ENCODE measurements at regions not wholly inside any gene's neighbourhood (a gene's known extent, or its start where the extent isn't known, plus 50 kb on each side); places are given as distances from the start of the nearest gene placed in this dataset.
"Not testable (repeated sequence)": the region's sequence is repeated elsewhere in the genome, so short reads cannot be mapped to it uniquely, and the experiment has no call there.

DNA sequence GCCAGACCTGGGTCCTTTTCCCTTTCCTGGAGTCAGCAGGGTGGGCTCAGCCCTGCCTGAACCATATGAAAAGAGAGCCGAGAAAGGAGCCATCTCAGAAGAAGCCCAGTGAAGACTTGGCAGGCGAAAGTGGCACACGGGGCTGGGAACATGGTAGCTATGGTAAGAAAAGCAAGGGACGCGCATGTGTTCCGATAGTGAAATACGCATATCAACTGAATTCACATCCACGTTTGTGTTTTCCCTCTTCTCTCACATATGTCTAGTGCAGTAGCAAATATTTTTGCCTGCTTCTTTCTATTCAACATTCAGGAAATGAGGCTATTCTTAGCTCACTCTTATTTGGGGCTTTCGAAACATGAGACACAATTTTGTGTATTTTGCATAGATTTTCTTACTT, 54.1 kb upstream of the PEG3 start:
- ATAC-seq (no peak), DNase-seq (no peak)
- intact Hi-C loops (cut with micrococcal nuclease): no loop called here

DNA sequence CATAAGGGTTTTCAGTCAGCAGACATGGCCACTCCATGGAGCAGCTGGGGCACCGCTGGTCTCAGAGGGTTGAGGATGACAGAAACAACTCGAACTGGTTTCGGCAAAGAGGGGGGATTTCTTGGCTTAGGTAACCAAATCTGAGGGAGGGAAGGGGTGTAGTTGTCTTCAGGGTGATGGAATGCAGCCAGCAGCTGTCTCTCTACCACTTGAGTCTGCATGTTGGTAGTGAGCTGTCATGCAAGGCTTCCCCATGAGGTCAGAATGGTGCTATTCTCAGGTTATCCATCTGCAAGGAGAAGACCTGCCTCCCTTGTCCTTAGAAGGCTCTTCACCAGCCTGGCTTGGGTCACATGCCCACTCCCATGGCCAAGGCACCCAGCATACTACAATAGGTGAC, 55.6 kb upstream of the PEG3 start:
- no peak for DNase-seq

GRCh38 chr19:56899943-56900342, 59.4 kb upstream of the PEG3 start:
- ATAC-seq (no peak), DNase-seq (no peak)
- intact Hi-C loops (cut with micrococcal nuclease): no loop called here

More for the DNA sequence above, 55.6 kb upstream of the PEG3 start:
- no peak for ATAC-seq
- intact Hi-C loops (cut with micrococcal nuclease): no loop called here

DNA sequence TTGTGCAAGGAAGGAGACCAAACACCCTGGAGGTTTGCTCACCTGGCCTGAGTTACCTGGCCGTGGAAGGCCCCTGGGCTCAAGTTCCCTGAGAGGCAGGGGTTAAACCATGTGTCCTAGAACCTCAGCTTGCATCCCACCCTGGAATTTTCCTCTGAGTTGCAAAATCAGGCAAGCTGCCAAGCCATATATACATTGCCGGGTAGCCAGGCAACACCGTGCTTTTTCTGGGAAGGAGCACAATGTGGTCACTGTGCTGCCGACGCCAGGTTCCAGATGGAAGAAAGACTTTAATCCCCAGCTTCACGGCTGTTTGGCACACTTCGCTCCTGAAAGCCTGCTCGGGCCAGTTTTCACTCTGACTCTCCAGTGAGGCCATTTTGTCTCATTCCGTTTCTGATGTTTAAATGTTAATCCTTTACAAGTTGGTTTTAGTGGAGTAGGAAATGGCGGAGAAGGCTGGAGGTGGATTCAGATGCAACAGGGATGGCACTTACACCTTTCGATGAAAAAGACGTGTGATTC, 60.1 kb upstream of the PEG3 start:
- ATAC-seq: no peak
- no peak for DNase-seq
- intact Hi-C loops (cut with micrococcal nuclease): no loop called here

GRCh38 chr19:56905631-56906150, 65.2 kb upstream of the PEG3 start:
- intact Hi-C loops (cut with micrococcal nuclease): no loop called here
- ATAC-seq: no peak
- DNase-seq: no peak

GRCh38 chr19:56912401-56913112, 72.0 kb upstream of the PEG3 start:
- DNase-seq (no peak), ATAC-seq (no peak)

GRCh38 chr19:56913113-56913455, 72.6 kb upstream of the PEG3 start:
- intact Hi-C loops (cut with micrococcal nuclease); DNase-seq; ATAC-seq: not testable (repeated sequence)

More at GRCh38 chr19:56912401-56913112, 72.0 kb upstream of the PEG3 start:
- intact Hi-C loops (cut with micrococcal nuclease): no loop called here

- intact Hi-C loops (cut with micrococcal nuclease): no loop called here
- no peak for ATAC-seq
- no peak for DNase-seq
These were observed 76.0 kb upstream of the PEG3 start for GRCh38 chr19:56916528-56916927.

- intact Hi-C loops (cut with micrococcal nuclease): no loop called here
- no peak for DNase-seq
- no peak for ATAC-seq
These were observed 77.0 kb upstream of the PEG3 start for GRCh38 chr19:56917529-56917928.

- intact Hi-C loops (cut with micrococcal nuclease): no loop called here
- ATAC-seq (no peak), DNase-seq (no peak)
These were observed 77.5 kb upstream of the PEG3 start for GRCh38 chr19:56917998-56918397.

DNA sequence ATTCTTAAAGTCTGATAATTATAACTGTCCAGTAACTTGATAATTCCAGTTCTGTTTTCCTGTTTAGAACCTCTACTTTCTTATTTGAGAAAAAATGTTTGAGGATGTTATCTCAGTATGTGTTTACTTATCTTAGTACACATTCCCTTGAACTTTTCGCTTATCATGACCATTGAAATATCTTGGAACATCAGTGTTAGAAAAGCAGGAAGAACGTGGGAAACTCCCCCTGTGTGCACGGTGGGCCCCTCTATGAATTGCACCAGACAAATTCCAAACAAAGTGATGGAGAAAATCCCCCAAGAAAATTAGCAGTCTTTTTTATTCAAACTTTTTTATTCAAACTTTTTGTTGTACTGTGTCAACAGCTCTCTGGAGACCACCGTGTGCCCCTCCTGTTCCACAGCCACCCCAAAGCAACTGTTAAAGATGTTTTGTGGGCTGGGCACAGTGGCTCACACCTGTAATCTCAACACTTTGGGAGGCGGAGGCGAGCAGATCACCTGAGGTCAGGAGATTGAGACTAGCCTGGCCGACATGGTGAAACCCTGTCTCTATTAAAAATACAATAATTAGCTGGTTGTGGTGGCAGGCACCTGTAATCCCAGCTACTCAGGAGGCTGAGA, 78.3 kb upstream of the PEG3 start:
- ATAC-seq (no peak), DNase-seq (no peak)
- intact Hi-C loops (cut with micrococcal nuclease): no loop called here

GRCh38 chr19:56919308-56919995, 78.9 kb upstream of the PEG3 start:
- intact Hi-C loops (cut with micrococcal nuclease): no loop called here
- ATAC-seq: no peak
- no peak for DNase-seq

DNA sequence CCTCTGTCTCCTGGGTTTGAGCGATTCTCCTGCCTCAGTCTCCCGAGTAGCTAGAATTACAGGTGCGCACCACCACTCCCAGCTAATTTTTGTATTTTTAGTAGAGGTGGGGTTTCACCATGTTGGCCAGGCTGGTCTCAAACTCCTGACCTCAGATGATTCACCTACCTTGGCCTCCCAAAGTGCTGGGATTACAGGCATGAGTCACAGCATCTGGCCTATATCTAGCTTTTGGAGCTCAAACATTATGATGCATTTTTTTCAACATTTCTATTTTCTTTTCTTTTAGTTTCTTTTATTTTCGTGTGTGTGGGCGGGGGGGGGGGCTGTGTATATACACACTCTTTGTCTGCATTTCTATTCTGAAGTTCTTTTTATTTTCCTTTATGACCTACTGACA, 85.6 kb upstream of the PEG3 start:
- intact Hi-C loops (cut with micrococcal nuclease); DNase-seq; ATAC-seq: not testable (repeated sequence)

DNA sequence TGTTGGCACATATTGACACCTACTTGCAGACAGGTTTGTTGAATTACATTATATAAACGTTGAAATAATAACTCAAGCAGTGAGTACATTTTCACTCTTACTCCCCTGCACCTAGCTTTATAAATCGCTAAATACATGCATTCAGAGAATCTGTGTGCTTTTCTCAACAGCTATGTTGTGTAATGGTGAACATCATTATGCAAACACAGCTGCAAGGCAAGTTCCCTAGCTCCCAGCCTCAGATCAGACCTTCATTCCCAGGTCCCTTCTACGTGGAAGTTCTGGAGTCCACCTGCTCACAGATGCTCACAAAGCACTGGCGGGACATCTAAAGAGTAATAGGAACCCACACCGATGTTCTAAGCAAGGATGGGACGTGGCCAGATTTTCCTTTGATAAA, 86.8 kb upstream of the PEG3 start:
- no peak for DNase-seq
- ATAC-seq: no peak
- intact Hi-C loops (cut with micrococcal nuclease): no loop called here

GRCh38 chr19:56927791-56928207, 87.3 kb upstream of the PEG3 start:
- DNase-seq (no peak), ATAC-seq (no peak)
- intact Hi-C loops (cut with micrococcal nuclease): no loop called here

DNA sequence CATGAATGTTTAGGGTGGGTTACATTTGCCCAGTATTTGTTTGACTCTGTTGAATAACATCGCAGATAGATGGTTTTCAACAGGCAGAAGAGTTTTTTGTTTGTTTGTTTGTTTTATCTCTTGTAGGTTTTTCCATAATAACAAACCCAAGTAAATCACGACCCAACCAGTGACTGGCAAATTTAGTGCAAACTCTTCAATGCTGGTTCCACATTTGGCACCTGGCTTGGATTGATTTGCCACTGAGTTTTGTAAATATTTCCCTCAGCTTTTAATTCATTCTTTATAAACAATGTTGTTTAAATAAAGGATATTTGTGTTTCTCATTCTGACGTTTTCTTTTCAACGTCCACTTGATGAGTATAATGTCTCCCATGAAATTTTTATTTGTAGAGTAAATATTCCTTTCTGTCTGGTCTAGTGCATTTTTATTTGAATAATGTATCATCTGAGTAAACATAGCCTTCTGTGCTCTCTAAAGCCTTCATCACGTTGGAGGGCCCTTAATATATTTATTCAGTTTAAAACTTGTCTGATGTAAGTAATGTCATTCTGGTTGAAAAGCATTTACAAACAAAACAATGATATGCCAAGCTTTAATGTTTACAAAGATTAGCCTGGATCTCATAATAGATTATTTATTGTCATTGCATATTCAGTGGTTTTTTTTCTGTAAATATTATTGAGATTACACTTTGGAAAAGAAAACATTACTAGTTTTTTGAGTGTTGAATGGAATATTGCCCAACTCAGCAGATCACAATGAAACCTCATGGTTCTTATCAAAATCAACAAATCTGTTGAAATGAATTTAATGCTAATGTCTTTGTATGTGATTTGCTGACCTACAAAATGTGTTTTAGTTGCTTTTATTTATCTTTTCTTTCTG, 90.4 kb upstream of the PEG3 start:
- ATAC-seq: no peak
- no peak for DNase-seq
- intact Hi-C loops (cut with micrococcal nuclease): no loop called here

DNA sequence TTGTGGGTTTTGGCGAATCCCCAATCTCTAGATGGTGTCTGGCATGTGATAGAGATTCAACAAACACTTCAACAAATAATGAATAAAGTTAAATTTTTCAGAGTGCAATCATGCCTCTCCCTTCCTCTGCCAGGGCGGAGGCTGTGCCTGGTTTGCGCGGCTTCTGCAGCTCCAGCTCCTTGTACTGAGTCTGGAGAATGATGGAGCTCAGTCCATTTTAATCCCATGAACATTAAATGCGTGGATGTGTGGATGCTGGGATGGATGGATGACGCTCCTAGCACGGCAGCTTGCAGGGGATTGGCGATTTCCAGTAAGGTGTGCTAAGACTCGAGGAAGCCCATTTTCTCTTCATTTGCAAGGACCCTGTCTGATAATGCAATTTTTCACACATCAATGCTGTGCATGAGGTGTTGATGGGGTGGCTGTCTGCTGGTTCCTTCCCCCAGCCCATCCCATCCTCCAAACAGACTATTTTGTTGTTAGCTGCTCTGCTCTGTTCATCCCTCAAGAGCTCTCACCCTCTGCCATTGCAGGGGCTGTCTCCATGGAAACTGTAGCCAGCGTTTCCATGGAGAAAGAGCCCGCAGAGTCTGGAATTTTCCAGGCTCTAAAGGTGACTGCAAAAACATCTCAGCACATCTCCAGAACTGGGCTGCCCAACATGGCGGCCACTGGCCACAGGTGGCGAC, 92.6 kb upstream of the PEG3 start:
- ATAC-seq (no peak), DNase-seq (no peak)
- intact Hi-C loops (cut with micrococcal nuclease): no loop called here

DNA sequence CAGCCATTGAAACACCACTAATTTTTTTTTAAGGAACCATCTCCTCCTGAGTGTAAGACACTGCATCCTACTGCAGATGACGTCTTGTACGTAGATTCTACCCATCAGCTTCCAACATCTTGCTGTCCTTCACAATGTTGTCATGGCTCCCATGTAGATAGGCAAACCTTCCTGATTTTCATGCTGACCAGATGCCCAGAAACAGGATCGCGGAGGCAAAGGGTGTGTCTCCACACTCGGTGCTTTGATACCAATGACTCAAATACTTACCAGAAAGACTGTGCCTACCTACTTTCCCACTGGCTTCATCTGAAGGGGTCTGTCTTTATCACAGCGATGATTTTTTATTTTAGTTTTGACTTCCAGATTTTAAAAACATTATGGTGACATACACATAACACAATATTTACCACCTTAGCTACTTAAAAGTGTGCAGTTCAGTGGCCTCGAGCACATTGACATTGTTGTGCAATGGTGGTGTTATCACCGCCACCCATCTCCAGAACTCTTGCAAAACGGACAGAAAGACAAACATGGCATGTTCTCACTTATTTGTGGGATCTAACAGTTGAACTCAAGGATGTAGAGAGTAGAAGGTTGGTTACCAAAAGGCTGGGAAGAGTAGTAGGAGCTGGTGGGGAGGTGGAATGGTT, 94.0 kb upstream of the PEG3 start:
- DNase-seq: no peak
- intact Hi-C loops (cut with micrococcal nuclease): no loop called here
- no peak for ATAC-seq
